ENCODE measurements at regions not wholly inside any gene's neighbourhood (a gene's known extent, or its start where the extent isn't known, plus 50 kb on each side); places are given as distances from the start of the nearest gene placed in this dataset.

DNA sequence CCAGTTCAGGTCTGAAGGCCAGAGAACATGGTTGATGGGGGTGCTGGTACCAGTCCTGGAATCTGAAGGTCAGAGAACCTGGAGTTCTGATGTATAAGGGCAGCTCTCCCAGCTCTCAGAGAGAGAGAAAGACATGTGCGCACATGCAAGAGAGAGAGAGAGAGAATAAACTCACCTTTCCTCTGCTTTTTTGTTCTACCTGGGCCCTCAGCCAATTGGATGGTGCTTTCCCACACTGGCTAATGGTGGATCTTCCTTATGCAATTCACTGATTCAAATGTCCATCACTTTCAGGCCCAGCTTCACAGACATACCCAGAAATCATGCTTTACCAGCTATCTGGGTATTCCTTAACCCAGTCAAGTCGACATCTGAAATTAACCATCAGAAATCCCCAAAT is 377.7 kb upstream of the MEX3C start:
- no peak for TF ChIP-seq CTCF (IDR thresholded peaks at IDR 0.05)
- no peak for TF ChIP-seq POLR2A (IDR thresholded peaks at IDR 0.05)
